ENCODE measurements at regions not wholly inside any gene's neighbourhood (a gene's known extent, or its start where the extent isn't known, plus 50 kb on each side); places are given as distances from the start of the nearest gene placed in this dataset.
"Not testable (repeated sequence)": the region's sequence is repeated elsewhere in the genome, so short reads cannot be mapped to it uniquely, and the experiment has no call there.

DNA sequence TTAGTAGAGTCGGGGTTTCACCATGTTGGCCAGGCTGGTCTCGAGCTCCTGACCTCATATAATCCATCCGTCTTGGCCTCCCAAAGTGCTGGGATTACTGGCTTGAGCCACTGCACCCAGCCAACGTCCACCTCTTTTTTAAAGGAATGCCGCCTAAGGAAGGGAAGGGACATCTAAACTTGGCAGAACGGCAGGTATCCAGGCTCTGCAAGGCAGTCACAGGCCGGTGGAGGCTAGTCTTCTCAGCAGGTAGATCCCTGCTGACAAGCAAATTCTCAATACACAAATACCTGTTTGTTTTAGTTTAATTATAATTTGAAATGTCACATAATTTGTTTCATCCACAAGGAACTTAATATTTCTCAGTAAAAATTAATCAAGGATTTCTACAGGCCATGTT, 232.0 kb upstream of the HSFY2 start:
- no peaks in the 10 kb centered on the region for H3K36me3 ChIP-seq (ENCODE audit: insufficient read depth, insufficient read length, low read length)
- H3K9ac ChIP-seq (ENCODE audit: insufficient read length, low read depth), result no peak overlapping the region
- TF ChIP-seq SUZ12 (IDR thresholded peaks at IDR 0.05; ENCODE audit: extremely low read depth, insufficient read depth, insufficient read length) (no peak), ZNF274 (IDR thresholded peaks at IDR 0.05; ENCODE audit: low read depth, low read length) (no peak), YY1 (IDR thresholded peaks at IDR 0.05; ENCODE audit: insufficient read depth, insufficient read length) (no peak)

GRCh38 chrY:18997635-18998240, 224.2 kb upstream of the HSFY2 start:
- TF ChIP-seq SUZ12 (IDR thresholded peaks at IDR 0.05; ENCODE audit: extremely low read depth, insufficient read depth, insufficient read length) (no peak), YY1 (IDR thresholded peaks at IDR 0.05; ENCODE audit: insufficient read depth, insufficient read length) (no peak), ZNF274 (IDR thresholded peaks at IDR 0.05; ENCODE audit: low read depth, low read length) (no peak)
- Histone ChIP-seq H3K9ac (ENCODE audit: insufficient read length, low read depth) (no peak overlapping the region), H3K27me3 (ENCODE audit: insufficient read depth, insufficient read length) (no peaks in the 10 kb centered on the region), H3K9me3 (ENCODE audit: insufficient read depth, low read length) (no peaks in the 10 kb centered on the region), H3K4me1 (ENCODE audit: insufficient read depth, insufficient read length) (no peaks in the 10 kb centered on the region), H3K4me3 (ENCODE audit: insufficient read length, low read depth) (no peak overlapping the region), H3K36me3 (ENCODE audit: insufficient read depth, insufficient read length, low read length) (no peaks in the 10 kb centered on the region)
- no peak for DNase-seq (ENCODE audit: low read depth, low spot score)

More for the DNA sequence above, 232.0 kb upstream of the HSFY2 start:
- H3K9me3 ChIP-seq (ENCODE audit: insufficient read depth, low read length), result no peaks in the 10 kb centered on the region
- no peak overlapping the region for H3K4me3 ChIP-seq (ENCODE audit: insufficient read length, low read depth)
- H3K4me1 ChIP-seq (ENCODE audit: insufficient read depth, insufficient read length), result no peaks in the 10 kb centered on the region
- no peaks in the 10 kb centered on the region for H3K27me3 ChIP-seq (ENCODE audit: insufficient read depth, insufficient read length)
- no peak for DNase-seq (ENCODE audit: low read depth, low spot score)

DNA sequence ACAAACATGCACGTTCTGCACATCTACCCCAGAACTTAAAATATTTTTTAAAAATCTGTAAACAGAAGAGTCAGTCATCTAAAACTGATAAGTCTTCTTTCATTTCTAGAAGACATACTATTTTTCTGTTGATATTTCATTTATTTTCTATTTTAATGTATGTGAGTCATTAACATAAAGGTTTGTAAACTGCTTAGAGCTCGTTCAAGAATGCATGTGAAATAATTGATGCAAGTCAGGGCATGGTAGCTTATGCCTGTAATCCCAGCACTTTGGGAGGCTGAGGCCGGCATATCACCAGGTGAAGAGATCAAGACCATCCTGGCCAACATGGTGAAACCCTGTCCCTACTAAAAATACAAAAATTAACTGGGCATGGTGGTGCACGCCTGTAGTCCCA, 219.9 kb upstream of the HSFY2 start:
- no peaks in the 10 kb centered on the region for H3K9me3 ChIP-seq (ENCODE audit: insufficient read depth, low read length)
- no peak for DNase-seq (ENCODE audit: low read depth, low spot score)
- no peak overlapping the region for H3K9ac ChIP-seq (ENCODE audit: insufficient read length, low read depth)
- no peaks in the 10 kb centered on the region for H3K27me3 ChIP-seq (ENCODE audit: insufficient read depth, insufficient read length)
- TF ChIP-seq ZNF274 (IDR thresholded peaks at IDR 0.05; ENCODE audit: low read depth, low read length), result no peak
- no peak for TF ChIP-seq YY1 (IDR thresholded peaks at IDR 0.05; ENCODE audit: insufficient read depth, insufficient read length)
- no peak for TF ChIP-seq SUZ12 (IDR thresholded peaks at IDR 0.05; ENCODE audit: extremely low read depth, insufficient read depth, insufficient read length)
- no peaks in the 10 kb centered on the region for H3K36me3 ChIP-seq (ENCODE audit: insufficient read depth, insufficient read length, low read length)
- H3K4me3 ChIP-seq (ENCODE audit: insufficient read length, low read depth), result no peak overlapping the region
- no peaks in the 10 kb centered on the region for H3K4me1 ChIP-seq (ENCODE audit: insufficient read depth, insufficient read length)

GRCh38 chrY:18992684-18993083, 219.1 kb upstream of the HSFY2 start:
- H3K9me3 ChIP-seq (ENCODE audit: insufficient read depth, low read length); H3K27me3 ChIP-seq (ENCODE audit: insufficient read depth, insufficient read length); H3K4me3 ChIP-seq (ENCODE audit: insufficient read length, low read depth); H3K36me3 ChIP-seq (ENCODE audit: insufficient read depth, insufficient read length, low read length); H3K9ac ChIP-seq (ENCODE audit: insufficient read length, low read depth); H3K4me1 ChIP-seq (ENCODE audit: insufficient read depth, insufficient read length); DNase-seq (ENCODE audit: low read depth, low spot score): not testable (repeated sequence)

DNA sequence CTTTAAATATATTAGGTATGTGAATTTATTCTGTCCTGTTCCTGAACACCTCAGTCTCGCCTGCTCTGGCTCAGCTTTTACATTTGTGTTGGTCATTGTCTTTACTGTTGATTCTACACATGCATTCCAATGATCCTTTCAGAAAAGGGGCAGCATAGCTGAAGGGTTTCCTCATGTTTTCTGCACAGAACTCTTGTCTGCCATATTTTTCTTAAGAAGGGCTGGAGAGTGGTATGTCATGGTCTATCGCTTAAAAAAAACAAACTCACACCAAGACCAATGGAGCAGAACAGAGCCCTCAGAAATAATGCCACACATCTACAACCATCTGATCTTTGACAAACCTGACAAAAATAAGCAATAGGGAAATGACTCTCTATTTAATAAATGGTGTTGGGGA, 215.8 kb upstream of the HSFY2 start:
- Histone ChIP-seq H3K9me3 (ENCODE audit: insufficient read depth, low read length) (no peaks in the 10 kb centered on the region), H3K36me3 (ENCODE audit: insufficient read depth, insufficient read length, low read length) (no peaks in the 10 kb centered on the region), H3K9ac (ENCODE audit: insufficient read length, low read depth) (no peak overlapping the region), H3K4me3 (ENCODE audit: insufficient read length, low read depth) (no peak overlapping the region), H3K4me1 (ENCODE audit: insufficient read depth, insufficient read length) (no peaks in the 10 kb centered on the region), H3K27me3 (ENCODE audit: insufficient read depth, insufficient read length) (no peaks in the 10 kb centered on the region)
- TF ChIP-seq YY1 (IDR thresholded peaks at IDR 0.05; ENCODE audit: insufficient read depth, insufficient read length), result no peak
- no peak for TF ChIP-seq SUZ12 (IDR thresholded peaks at IDR 0.05; ENCODE audit: extremely low read depth, insufficient read depth, insufficient read length)
- TF ChIP-seq ZNF274 (IDR thresholded peaks at IDR 0.05; ENCODE audit: low read depth, low read length), result no peak
- no peak for DNase-seq (ENCODE audit: low read depth, low spot score)

DNA sequence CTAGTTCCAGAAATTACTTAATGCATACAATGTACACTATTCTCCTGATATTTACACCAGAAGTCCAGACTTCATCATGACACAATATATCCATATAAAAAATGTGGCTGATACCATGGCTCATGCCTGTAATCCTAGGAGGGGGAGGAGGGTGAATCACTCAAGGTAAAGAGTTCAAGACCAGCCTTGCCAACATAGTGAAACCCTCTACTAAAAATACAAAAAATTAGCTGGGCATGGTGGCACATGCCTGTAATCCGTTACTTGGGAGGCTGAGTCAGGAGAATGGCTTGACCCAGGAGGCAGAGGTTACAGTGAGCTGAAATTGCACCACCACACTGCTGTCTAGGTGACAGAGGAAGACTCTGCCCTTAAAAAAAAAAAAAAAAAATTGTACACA, 192.5 kb upstream of the HSFY2 start:
- Histone ChIP-seq H3K9me3 (ENCODE audit: insufficient read depth, low read length) (no peaks in the 10 kb centered on the region; the same call in 1 of the 2 replicates), H3K9ac (ENCODE audit: insufficient read length, low read depth) (no peak overlapping the region), H3K4me1 (ENCODE audit: insufficient read depth, insufficient read length) (no peaks in the 10 kb centered on the region), H3K4me3 (ENCODE audit: insufficient read length, low read depth) (no peak overlapping the region), H3K36me3 (ENCODE audit: insufficient read depth, insufficient read length, low read length) (no peaks in the 10 kb centered on the region), H3K27me3 (ENCODE audit: insufficient read depth, insufficient read length) (no peaks in the 10 kb centered on the region)
- TF ChIP-seq YY1 (IDR thresholded peaks at IDR 0.05; ENCODE audit: insufficient read depth, insufficient read length) (no peak), SUZ12 (IDR thresholded peaks at IDR 0.05; ENCODE audit: extremely low read depth, insufficient read depth, insufficient read length) (no peak), ZNF274 (IDR thresholded peaks at IDR 0.05; ENCODE audit: low read depth, low read length) (no peak)
- DNase-seq (ENCODE audit: low read depth, low spot score), result no peak

DNA sequence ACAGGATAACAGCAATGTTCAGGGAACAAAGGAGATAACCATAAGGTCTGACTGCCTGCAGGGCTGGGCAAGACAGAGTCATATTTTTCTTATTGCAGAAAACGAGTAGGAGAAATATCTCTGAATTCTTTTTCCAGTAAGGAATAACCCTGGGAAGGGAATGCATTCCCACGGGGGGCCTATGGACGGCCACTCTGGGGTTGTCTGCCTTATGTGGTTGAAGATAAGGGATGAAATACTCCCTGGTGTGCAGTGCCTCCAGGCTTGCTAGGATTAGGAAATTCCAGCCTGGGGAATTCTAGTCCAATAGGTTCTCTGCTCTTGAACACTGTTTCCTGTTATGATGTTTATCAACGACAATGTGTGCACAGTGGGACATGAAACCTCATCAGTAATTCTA, 185.3 kb upstream of the HSFY2 start:
- no peak for TF ChIP-seq YY1 (IDR thresholded peaks at IDR 0.05; ENCODE audit: insufficient read depth, insufficient read length)
- no peak for TF ChIP-seq ZNF274 (IDR thresholded peaks at IDR 0.05; ENCODE audit: low read depth, low read length)
- TF ChIP-seq SUZ12 (IDR thresholded peaks at IDR 0.05; ENCODE audit: extremely low read depth, insufficient read depth, insufficient read length), result no peak

More for the DNA sequence above, 185.3 kb upstream of the HSFY2 start:
- no peaks in the 10 kb centered on the region for H3K9me3 ChIP-seq (ENCODE audit: insufficient read depth, low read length)
- no peaks in the 10 kb centered on the region for H3K27me3 ChIP-seq (ENCODE audit: insufficient read depth, insufficient read length)
- H3K4me3 ChIP-seq (ENCODE audit: insufficient read length, low read depth), result no peak overlapping the region
- no peak for DNase-seq (ENCODE audit: low read depth, low spot score)
- H3K36me3 ChIP-seq (ENCODE audit: insufficient read depth, insufficient read length, low read length), result no peaks in the 10 kb centered on the region
- H3K9ac ChIP-seq (ENCODE audit: insufficient read length, low read depth), result no peak overlapping the region
- no peaks in the 10 kb centered on the region for H3K4me1 ChIP-seq (ENCODE audit: insufficient read depth, insufficient read length)
